ENCODE measurements at regions not wholly inside any gene's neighbourhood (a gene's known extent, or its start where the extent isn't known, plus 50 kb on each side); places are given as distances from the start of the nearest gene placed in this dataset.

GRCh38 chr6:97790926-97791590 is 508.0 kb upstream of the MMS22L start:
- TF ChIP-seq EZH2 (IDR thresholded peaks at IDR 0.05; ENCODE audit: insufficient read depth, poor library complexity, severe bottlenecking): no peak
- no peak for TF ChIP-seq EZH2phosphoT487 (IDR thresholded peaks at IDR 0.05; ENCODE audit: insufficient read depth, low read depth)

All from GM23248 (cell line).